Osteoblast (primary cell): ENCODE measurements at regions not wholly inside any gene's neighbourhood (a gene's known extent, or its start where the extent isn't known, plus 50 kb on each side); places are given as distances from the start of the nearest gene placed in this dataset.

Experiments
- DNase-seq: peaks from one replicate; pipeline ENCODE4 v3.0.0; 2011; ENCODE audit warnings: low spot score, mixed read lengths; ENCODE audit not compliant: insufficient read length; ENCODE audit errors: missing footprints
- H2AFZ ChIP-seq: 2 replicates; pipeline ENCODE4 v1.6.0; 2011; ENCODE audit warnings: mild to moderate bottlenecking, low read length
- H3K27ac ChIP-seq: 2 replicates; pipeline ENCODE4 v1.5.1; 2011; ENCODE audit warnings: mild to moderate bottlenecking, low read depth, low read length, moderate library complexity
- H3K27me3 ChIP-seq: 2 replicates; pipeline ENCODE4 v1.6.0; 2012; ENCODE audit warnings: mild to moderate bottlenecking, control low read depth, inconsistent platforms, low read length, moderate library complexity; ENCODE audit not compliant: insufficient read depth
- H3K36me3 ChIP-seq: 2 replicates; pipeline ENCODE4 v1.5.1; 2011; ENCODE audit warnings: mild to moderate bottlenecking, low read length, control low read depth, moderate library complexity; ENCODE audit not compliant: insufficient read depth
- H3K4me1 ChIP-seq: 2 replicates; pipeline ENCODE4 v1.5.1; 2011; ENCODE audit warnings: mild to moderate bottlenecking, low read length, control low read depth, moderate library complexity; ENCODE audit not compliant: insufficient read depth
- H3K4me2 ChIP-seq: 2 replicates; pipeline ENCODE4 v1.6.0; 2011; ENCODE audit warnings: mild to moderate bottlenecking, low read length; ENCODE audit not compliant: insufficient read depth
- H3K4me3 ChIP-seq: fragments of 200-600 bp; sonication (generic); 3 replicates; pipeline ENCODE4 v1.5.1; 2012; ENCODE audit warnings: mild to moderate bottlenecking, low read length, inconsistent platforms; ENCODE audit not compliant: insufficient read depth
- H3K79me2 ChIP-seq: 2 replicates; pipeline ENCODE4 v1.6.0; 2012; ENCODE audit warnings: mild to moderate bottlenecking, low read length, control low read depth, inconsistent platforms; ENCODE audit not compliant: insufficient read depth
- H3K9me3 ChIP-seq: 2 replicates; pipeline ENCODE4 v1.5.1; 2011; ENCODE audit warnings: low read depth, low read length, control low read depth
- H4K20me1 ChIP-seq: 2 replicates; pipeline ENCODE4 v1.6.0; 2012; ENCODE audit warnings: mild to moderate bottlenecking, low read length, control low read depth; ENCODE audit not compliant: insufficient read depth
- TF ChIP-seq, protein P1 (sequence below): IDR thresholded peaks from 2 replicates; pipeline ENCODE4 v1.5.1; 2011; ENCODE audit warnings: mild to moderate bottlenecking, low read depth, low read length, moderate library complexity; ENCODE audit errors: extremely low read depth

- Histone ChIP-seq H3K27me3 (no peaks in the 10 kb centered on the region), H2AFZ (no peak overlapping the region), H3K4me1 (no peaks in the 10 kb centered on the region), H4K20me1 (no peaks in the 10 kb centered on the region), H3K4me3 (no peak overlapping the region), H3K9me3 (no peaks in the 10 kb centered on the region), H3K36me3 (no peaks in the 10 kb centered on the region), H3K4me2 (no peak overlapping the region), H3K79me2 (no peaks in the 10 kb centered on the region), H3K27ac (no peak overlapping the region)
- TF ChIP-seq, protein P1, sequence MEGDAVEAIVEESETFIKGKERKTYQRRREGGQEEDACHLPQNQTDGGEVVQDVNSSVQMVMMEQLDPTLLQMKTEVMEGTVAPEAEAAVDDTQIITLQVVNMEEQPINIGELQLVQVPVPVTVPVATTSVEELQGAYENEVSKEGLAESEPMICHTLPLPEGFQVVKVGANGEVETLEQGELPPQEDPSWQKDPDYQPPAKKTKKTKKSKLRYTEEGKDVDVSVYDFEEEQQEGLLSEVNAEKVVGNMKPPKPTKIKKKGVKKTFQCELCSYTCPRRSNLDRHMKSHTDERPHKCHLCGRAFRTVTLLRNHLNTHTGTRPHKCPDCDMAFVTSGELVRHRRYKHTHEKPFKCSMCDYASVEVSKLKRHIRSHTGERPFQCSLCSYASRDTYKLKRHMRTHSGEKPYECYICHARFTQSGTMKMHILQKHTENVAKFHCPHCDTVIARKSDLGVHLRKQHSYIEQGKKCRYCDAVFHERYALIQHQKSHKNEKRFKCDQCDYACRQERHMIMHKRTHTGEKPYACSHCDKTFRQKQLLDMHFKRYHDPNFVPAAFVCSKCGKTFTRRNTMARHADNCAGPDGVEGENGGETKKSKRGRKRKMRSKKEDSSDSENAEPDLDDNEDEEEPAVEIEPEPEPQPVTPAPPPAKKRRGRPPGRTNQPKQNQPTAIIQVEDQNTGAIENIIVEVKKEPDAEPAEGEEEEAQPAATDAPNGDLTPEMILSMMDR, result no peak
- no peak for DNase-seq
These were observed 722.0 kb downstream of the DIAPH3 start for GRCh38 chr13:59441596-59442280.

- Histone ChIP-seq H3K4me1 (no peaks in the 10 kb centered on the region), H4K20me1 (no peaks in the 10 kb centered on the region), H3K27me3 (no peaks in the 10 kb centered on the region), H3K27ac (no peak overlapping the region), H3K36me3 (no peaks in the 10 kb centered on the region), H3K79me2 (no peaks in the 10 kb centered on the region), H2AFZ (no peak overlapping the region), H3K4me3 (no peak overlapping the region), H3K4me2 (no peak overlapping the region), H3K9me3 (no peaks in the 10 kb centered on the region)
- TF ChIP-seq, protein P1, result no peak
- DNase-seq, result no peak
These were observed 721.3 kb downstream of the DIAPH3 start for GRCh38 chr13:59442461-59442860.

DNA sequence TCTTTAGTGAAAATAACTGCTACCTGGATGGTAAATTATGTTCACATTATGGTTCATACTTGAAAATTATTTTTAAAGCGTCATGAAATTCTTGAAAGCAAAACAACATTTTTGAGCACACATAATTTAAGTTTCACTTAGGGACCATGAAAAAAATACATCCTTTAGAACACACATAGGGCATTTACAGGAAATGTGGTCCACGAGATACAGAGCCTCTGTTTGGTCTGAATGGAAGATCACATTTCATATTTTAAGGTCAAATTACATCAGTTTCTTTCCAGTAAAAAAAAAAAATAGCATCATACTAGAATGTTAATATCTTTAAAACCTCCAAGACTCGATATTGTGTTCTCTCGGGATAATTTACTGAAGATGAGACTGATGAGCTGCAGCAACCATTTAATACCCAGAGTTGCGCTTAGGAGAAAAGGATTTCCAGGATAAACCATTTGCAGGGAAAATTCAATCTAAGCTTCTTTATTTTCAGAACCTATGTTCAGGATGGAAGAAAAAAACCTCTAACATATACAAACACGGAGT lies 720.7 kb downstream of the DIAPH3 start:
- no peaks in the 10 kb centered on the region for H4K20me1 ChIP-seq
- no peak for DNase-seq
- no peaks in the 10 kb centered on the region for H3K4me1 ChIP-seq
- H3K27me3 ChIP-seq, result no peaks in the 10 kb centered on the region
- no peaks in the 10 kb centered on the region for H3K36me3 ChIP-seq
- H3K79me2 ChIP-seq, result no peaks in the 10 kb centered on the region
- no peaks in the 10 kb centered on the region for H3K9me3 ChIP-seq
- no peak overlapping the region for H3K4me2 ChIP-seq
- no peak overlapping the region for H3K4me3 ChIP-seq
- TF ChIP-seq, protein P1, result no peak
- H2AFZ ChIP-seq, result no peak overlapping the region
- H3K27ac ChIP-seq, result no peak overlapping the region

- Histone ChIP-seq H3K27me3 (no peaks in the 10 kb centered on the region), H3K4me3 (no peak overlapping the region), H3K36me3 (no peaks in the 10 kb centered on the region), H4K20me1 (no peaks in the 10 kb centered on the region), H2AFZ (no peak overlapping the region), H3K9me3 (no peaks in the 10 kb centered on the region), H3K4me2 (no peak overlapping the region), H3K4me1 (no peaks in the 10 kb centered on the region), H3K79me2 (no peaks in the 10 kb centered on the region), H3K27ac (no peak overlapping the region)
- DNase-seq, result no peak
- TF ChIP-seq, protein P1, result no peak
These were observed 719.4 kb downstream of the DIAPH3 start for GRCh38 chr13:59444210-59444857.
